Ovary (tissue), 7 donors: ENCODE measurements at regions not wholly inside any gene's neighbourhood (a gene's known extent, or its start where the extent isn't known, plus 50 kb on each side); places are given as distances from the start of the nearest gene placed in this dataset.

Source experiments
- DNase-seq, 5 donors: peaks; one replicate each; pipeline ENCODE4 v3.0.0-alpha.2; 2019 to 2020
- H3K27ac ChIP-seq, 2 donors: fragments of 200-600 bp; one replicate each; pipeline versions ENCODE4 v1.5.1 to v1.8.0; 2019 to 2022
- H3K27me3 ChIP-seq: fragments of 200-600 bp; one replicate; pipeline ENCODE4 v1.8.0; 2022
- H3K36me3 ChIP-seq: fragments of 200-600 bp; sonication (generic); one replicate; pipeline ENCODE4 v1.5.1; 2019
- H3K4me1 ChIP-seq: one replicate; pipeline ENCODE4 v1.8.1; 2013; ENCODE audit warnings: mild to moderate bottlenecking, moderate library complexity; ENCODE audit not compliant: insufficient read depth
- H3K4me3 ChIP-seq: fragments of 200-600 bp; sonication (generic); one replicate; pipeline ENCODE4 v1.5.1; 2017
- H3K9me3 ChIP-seq, 2 donors: fragments of 200-600 bp in 1 of 2; sonication (generic) in 1 of 2; one replicate each; pipeline versions ENCODE4 v1.5.1 to v1.8.1; 2013 to 2019; ENCODE audit warnings: mild to moderate bottlenecking in 1 of 2, moderate library complexity in 1 of 2
- CTCF ChIP-seq, 3 donors: fragments of 450-650 bp in 2 of 3; fragments of 200-600 bp in 1 of 3; IDR thresholded peaks; one replicate each; pipeline versions ENCODE4 v1.5.1 to v1.8.0; 2016 to 2022; ENCODE audit warnings: antibody characterized with exemption in 3 of 3, mild to moderate bottlenecking in 1 of 3
- EP300 ChIP-seq: sonication (generic); formaldehyde crosslinking; IDR thresholded peaks from one replicate; pipeline ENCODE4 v1.6.1; 2017; ENCODE audit warnings: antibody characterized with exemption
- POLR2A ChIP-seq: fragments of 450-650 bp; IDR thresholded peaks from one replicate; pipeline ENCODE4 v1.6.1; 2017; ENCODE audit warnings: antibody characterized with exemption, mild to moderate bottlenecking, moderate library complexity
- WGBS, 3 donors: extraction: QIAGEN DNeasy Blood & Tissue Kit in 1 of 3; methylation state at CpG; one replicate each; pipeline versions ENCODE4 v1.1.5 to v1.1.7; 2013 to 2017; 5-methylcytosine and 5-hydroxymethylcytosine counted together
- intact Hi-C, 4 donors: fragments of 100-400 bp; cut with DNase I; formaldehyde crosslinking; loops; one replicate each; pipeline versions ENCODE4 v1.11.0 to v1.15.1; 2022 to 2023
- donor health status: DM: no; HTN: no; CAD: no; lungs with moderate emphysema.
- donor health status: DM: no; HTN: no; CAD: no.
- donor health status: Bipolar disorder and iron deficiency.
- donor health status: DM: no; HTN: no; CAD: no.
- donor health status: DM: yes; HTN: yes; CAD: no.

GRCh38 chr2:4214444-4215205 lies 511.2 kb downstream of the DCDC2C start:
- intact Hi-C loops = no loop called here
- no peak for TF ChIP-seq EP300
- no peak for TF ChIP-seq CTCF (IDR thresholded peaks at IDR 0.05)
- TF ChIP-seq POLR2A = no peak

GRCh38 chr2:4217737-4218136 lies 514.4 kb downstream of the DCDC2C start:
- H3K36me3 ChIP-seq = no peaks in the 10 kb centered on the region
- H3K4me1 ChIP-seq = no peaks in the 10 kb centered on the region
- whole genome bisulfite sequencing, 3 donors = 79 to 85% (median 82%) methylated on average over 1 of the region's 1 CpG
- no peaks in the 10 kb centered on the region for H3K9me3 ChIP-seq
- TF ChIP-seq POLR2A = no peak
- TF ChIP-seq CTCF (IDR thresholded peaks at IDR 0.05) = no peak
- no peak for TF ChIP-seq EP300
- H3K27ac ChIP-seq = no peak overlapping the region
- intact Hi-C loops = no loop called here
- H3K27me3 ChIP-seq = no peaks in the 10 kb centered on the region
- no peak for DNase-seq
- no peak overlapping the region for H3K4me3 ChIP-seq

More at GRCh38 chr2:4214444-4215205, 511.2 kb downstream of the DCDC2C start:
- no peak overlapping the region for H3K27ac ChIP-seq
- DNase-seq = no peak
- H3K27me3 ChIP-seq = no peaks in the 10 kb centered on the region
- no peak overlapping the region for H3K4me3 ChIP-seq
- H3K4me1 ChIP-seq = no peaks in the 10 kb centered on the region
- H3K9me3 ChIP-seq = no peaks in the 10 kb centered on the region
- H3K36me3 ChIP-seq = no peaks in the 10 kb centered on the region
- 68 to 81% (median 75%) methylated on average over 10 of the region's 10 CpGs for WGBS, 3 donors

- H3K4me3 ChIP-seq = no peak overlapping the region
- TF ChIP-seq POLR2A (no peak), EP300 (no peak), CTCF (IDR thresholded peaks at IDR 0.05) (no peak)
- DNase-seq = no peak
- no peaks in the 10 kb centered on the region for H3K4me1 ChIP-seq
- intact Hi-C loops = no loop called here
- no peaks in the 10 kb centered on the region for H3K27me3 ChIP-seq
- 81 to 84% (median 81%) methylated on average over 1 of the region's 1 CpG for WGBS, 3 donors
- no peaks in the 10 kb centered on the region for H3K9me3 ChIP-seq
- H3K27ac ChIP-seq = no peak overlapping the region
- H3K36me3 ChIP-seq = no peaks in the 10 kb centered on the region
These were observed 515.7 kb downstream of the DCDC2C start for GRCh38 chr2:4219101-4219500.

GRCh38 chr2:4219571-4219970 lies 516.2 kb downstream of the DCDC2C start:
- DNase-seq = no peak
- TF ChIP-seq CTCF (IDR thresholded peaks at IDR 0.05) (no peak), EP300 (no peak), POLR2A (no peak)
- no peaks in the 10 kb centered on the region for H3K9me3 ChIP-seq
- no peaks in the 10 kb centered on the region for H3K4me1 ChIP-seq
- H3K27me3 ChIP-seq = no peaks in the 10 kb centered on the region
- H3K36me3 ChIP-seq = no peaks in the 10 kb centered on the region
- WGBS, 3 donors = 75 to 89% (median 83%) methylated on average over 1 of the region's 1 CpG
- H3K4me3 ChIP-seq = no peak overlapping the region
- intact Hi-C loops = no loop called here
- H3K27ac ChIP-seq = no peak overlapping the region
